CD14-positive monocyte (primary cell): ENCODE measurements at regions not wholly inside any gene's neighbourhood (a gene's known extent, or its start where the extent isn't known, plus 50 kb on each side); places are given as distances from the start of the nearest gene placed in this dataset.

Experiments used
- DNase-seq, 3 donors: peaks; one replicate each; pipeline ENCODE4 v3.0.0-alpha.2; 2011 to 2022
- H2AFZ ChIP-seq: 2 replicates; pipeline ENCODE4 v1.6.0; 2012; ENCODE audit warnings: mild to moderate bottlenecking, low read depth, low read length, inconsistent platforms; ENCODE audit not compliant: insufficient read depth, poor library complexity, severe bottlenecking
- H3K27ac ChIP-seq, 2 donors: 1 replicate in 1 of 2; 2 replicates in 1 of 2; pipeline ENCODE4 v1.5.1; 2012 to 2013; ENCODE audit warnings: low read length in 2 of 2, control low read depth in 1 of 2, inconsistent platforms in 1 of 2, low read depth in 1 of 2, mild to moderate bottlenecking in 1 of 2
- H3K27me3 ChIP-seq, 2 donors: one replicate each; pipeline versions ENCODE4 v1.6.0 to v1.6.1; 2011 to 2013; ENCODE audit warnings: low read length in 2 of 2; ENCODE audit not compliant: control insufficient read depth in 2 of 2, insufficient read depth in 2 of 2
- H3K36me3 ChIP-seq, 2 donors: replicated peaks in 1 of 2; 1 replicate in 1 of 2; 2 replicates in 1 of 2; pipeline versions ENCODE4 v1.5.1 to v1.6.1; 2012 to 2013; ENCODE audit warnings: low read length in 2 of 2, control low read depth in 1 of 2, inconsistent platforms in 1 of 2, mild to moderate bottlenecking in 1 of 2; ENCODE audit not compliant: insufficient read depth in 2 of 2, control insufficient read depth in 1 of 2
- H3K4me1 ChIP-seq, 2 donors: 1 replicate in 1 of 2; 2 replicates in 1 of 2; pipeline versions ENCODE4 v1.5.1 to v1.6.1; 2012 to 2013; ENCODE audit warnings: low read length in 2 of 2, control low read depth in 1 of 2, inconsistent platforms in 1 of 2, mild to moderate bottlenecking in 1 of 2, moderate library complexity in 1 of 2; ENCODE audit not compliant: insufficient read depth in 2 of 2, control insufficient read depth in 1 of 2
- H3K4me2 ChIP-seq: replicated peaks from 2 replicates; pipeline ENCODE3; 2012; ENCODE audit warnings: low read length, moderate library complexity, mild to moderate bottlenecking; ENCODE audit not compliant: poor library complexity, severe bottlenecking; ENCODE audit errors: extremely low read depth
- H3K4me3 ChIP-seq, 3 experiments: fragments of 200-600 bp in 1 of 3; sonication (generic) in 1 of 3; replicated peaks in 1 of 3; 1 replicate in 2 of 3; 2 replicates in 1 of 3; pipeline ENCODE4 v1.5.1; 2011 to 2013; ENCODE audit warnings: low read length in 3 of 3, mild to moderate bottlenecking in 3 of 3, control low read depth in 2 of 3, low read depth in 2 of 3, inconsistent platforms in 1 of 3, moderate library complexity in 1 of 3
- H3K79me2 ChIP-seq: 2 replicates; pipeline ENCODE4 v1.6.0; 2012; ENCODE audit warnings: mild to moderate bottlenecking, control low read depth, inconsistent platforms, low read length, moderate library complexity; ENCODE audit not compliant: insufficient read depth
- H3K9ac ChIP-seq: 2 replicates; pipeline ENCODE4 v1.6.0; 2017; ENCODE audit warnings: low read length, mild to moderate bottlenecking; ENCODE audit not compliant: insufficient read depth, poor library complexity, severe bottlenecking
- H3K9me3 ChIP-seq, 2 donors: replicated peaks in 1 of 2; 1 replicate in 1 of 2; 2 replicates in 1 of 2; pipeline versions ENCODE4 v1.5.1 to v1.6.1; 2012 to 2013; ENCODE audit warnings: low read length in 2 of 2, control low read depth in 1 of 2; ENCODE audit not compliant: control insufficient read depth in 1 of 2, insufficient read depth in 1 of 2
- H4K20me1 ChIP-seq: 2 replicates; pipeline ENCODE4 v1.6.0; 2012; ENCODE audit warnings: mild to moderate bottlenecking, low read length, control low read depth, moderate library complexity; ENCODE audit not compliant: insufficient read depth
- H3K27ac Mint-ChIP-seq, 7 donors: one replicate each; pipeline ENCODE4 v1.8.0; 2020; ENCODE audit warnings: mild to moderate bottlenecking in 7 of 7, mixed read lengths in 7 of 7, moderate library complexity in 6 of 7, inconsistent platforms in 2 of 7
- H3K27me3 Mint-ChIP-seq, 3 donors: one replicate each; pipeline ENCODE4 v1.8.0; 2021 to 2022; ENCODE audit warnings: low read depth in 3 of 3, mild to moderate bottlenecking in 3 of 3, mixed read lengths in 3 of 3, moderate library complexity in 3 of 3, inconsistent platforms in 1 of 3
- H3K36me3 Mint-ChIP-seq, 2 donors: one replicate each; pipeline ENCODE4 v1.8.0; 2020; ENCODE audit warnings: mixed read lengths in 2 of 2, inconsistent platforms in 1 of 2, mild to moderate bottlenecking in 1 of 2
- H3K4me1 Mint-ChIP-seq: one replicate; pipeline ENCODE4 v1.8.0; 2020; ENCODE audit warnings: mild to moderate bottlenecking, mixed read lengths
- H3K4me3 Mint-ChIP-seq, 2 donors: one replicate each; pipeline ENCODE4 v1.8.0; 2020; ENCODE audit warnings: mild to moderate bottlenecking in 2 of 2, mixed read lengths in 2 of 2, moderate library complexity in 1 of 2
- H3K9me3 Mint-ChIP-seq, 7 donors: one replicate each; pipeline ENCODE4 v1.8.0; 2020 to 2022; ENCODE audit warnings: mixed read lengths in 7 of 7, mild to moderate bottlenecking in 6 of 7, moderate library complexity in 6 of 7, inconsistent platforms in 2 of 7
- WGBS: methylation state at CpG from one replicate; pipeline ENCODE4 v1.1.5; 2013; ENCODE audit warnings: missing lambda C conversion rate; ENCODE audit not compliant: insufficient coverage; 5-methylcytosine and 5-hydroxymethylcytosine counted together
- intact Hi-C, 2 donors: fragments of 100-400 bp; cut with micrococcal nuclease; formaldehyde crosslinking; loops; one replicate each; pipeline versions ENCODE4 v1.15.0 to v1.15.1; 2023
- TF ChIP-seq, protein P1 (sequence below): fragments of 200-600 bp; IDR thresholded peaks from one replicate; pipeline ENCODE4 v1.8.0; 2022; ENCODE audit warnings: antibody characterized with exemption, mild to moderate bottlenecking

- H3K9me3 Mint-ChIP-seq = peaks cover 2 to 15% (median 10%) of the 10 kb centered on the region in 7 donors
- Histone ChIP-seq H3K79me2 (no peaks in the 10 kb centered on the region), H3K9ac (no peak overlapping the region), H3K36me3 (no peaks in the 10 kb centered on the region), H3K27me3 (no peaks in the 10 kb centered on the region), H4K20me1 (no peaks in the 10 kb centered on the region), H3K9me3 (no peaks in the 10 kb centered on the region), H3K27ac (no peak overlapping the region), H3K4me3 (no peak overlapping the region), H2AFZ (no peak overlapping the region), H3K4me2 (no peak overlapping the region), H3K4me1 (no peaks in the 10 kb centered on the region)
- intact Hi-C loops = no loop called here
- H3K27me3 Mint-ChIP-seq = peaks cover 2 to 7% (median 5%) of the 10 kb centered on the region in 3 donors
- WGBS = 81% methylated on average over 3 of the region's 4 CpGs
- H3K27ac Mint-ChIP-seq = no peak overlapping the region
- TF ChIP-seq, protein P1, sequence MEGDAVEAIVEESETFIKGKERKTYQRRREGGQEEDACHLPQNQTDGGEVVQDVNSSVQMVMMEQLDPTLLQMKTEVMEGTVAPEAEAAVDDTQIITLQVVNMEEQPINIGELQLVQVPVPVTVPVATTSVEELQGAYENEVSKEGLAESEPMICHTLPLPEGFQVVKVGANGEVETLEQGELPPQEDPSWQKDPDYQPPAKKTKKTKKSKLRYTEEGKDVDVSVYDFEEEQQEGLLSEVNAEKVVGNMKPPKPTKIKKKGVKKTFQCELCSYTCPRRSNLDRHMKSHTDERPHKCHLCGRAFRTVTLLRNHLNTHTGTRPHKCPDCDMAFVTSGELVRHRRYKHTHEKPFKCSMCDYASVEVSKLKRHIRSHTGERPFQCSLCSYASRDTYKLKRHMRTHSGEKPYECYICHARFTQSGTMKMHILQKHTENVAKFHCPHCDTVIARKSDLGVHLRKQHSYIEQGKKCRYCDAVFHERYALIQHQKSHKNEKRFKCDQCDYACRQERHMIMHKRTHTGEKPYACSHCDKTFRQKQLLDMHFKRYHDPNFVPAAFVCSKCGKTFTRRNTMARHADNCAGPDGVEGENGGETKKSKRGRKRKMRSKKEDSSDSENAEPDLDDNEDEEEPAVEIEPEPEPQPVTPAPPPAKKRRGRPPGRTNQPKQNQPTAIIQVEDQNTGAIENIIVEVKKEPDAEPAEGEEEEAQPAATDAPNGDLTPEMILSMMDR = no peak
- H3K4me1 Mint-ChIP-seq = no peaks in the 10 kb centered on the region
- no peak for DNase-seq
- H3K4me3 Mint-ChIP-seq = no peak overlapping the region
- H3K36me3 Mint-ChIP-seq = no peaks in the 10 kb centered on the region
Observed at GRCh38 chr11:69562816-69563215, 78.1 kb upstream of the CCND1 start.

GRCh38 chr11:69563306-69563705, 77.7 kb upstream of the CCND1 start:
- H3K79me2 ChIP-seq = no peaks in the 10 kb centered on the region
- H3K36me3 ChIP-seq = no peaks in the 10 kb centered on the region
- no peak overlapping the region for H3K4me3 ChIP-seq
- H3K27ac Mint-ChIP-seq = no peak overlapping the region
- peaks cover 2 to 7% (median 5%) of the 10 kb centered on the region in 3 donors for H3K27me3 Mint-ChIP-seq
- H3K9me3 ChIP-seq = no peaks in the 10 kb centered on the region
- H3K9ac ChIP-seq = no peak overlapping the region
- H4K20me1 ChIP-seq = no peaks in the 10 kb centered on the region
- no peak overlapping the region for H3K4me2 ChIP-seq
- intact Hi-C loops = no loop called here
- H2AFZ ChIP-seq = no peak overlapping the region
- 80% methylated on average over 1 of the region's 4 CpGs for WGBS
- no peaks in the 10 kb centered on the region for H3K4me1 Mint-ChIP-seq
- no peak overlapping the region for H3K27ac ChIP-seq
- H3K27me3 ChIP-seq = no peaks in the 10 kb centered on the region
- no peak for DNase-seq
- H3K36me3 Mint-ChIP-seq = no peaks in the 10 kb centered on the region
- H3K4me3 Mint-ChIP-seq = no peak overlapping the region
- no peaks in the 10 kb centered on the region for H3K4me1 ChIP-seq
- H3K9me3 Mint-ChIP-seq = peaks cover 2 to 15% (median 10%) of the 10 kb centered on the region in 7 donors
- TF ChIP-seq, protein P1 = no peak
